Smooth muscle cell of the brain vasculature (primary cell): ENCODE measurements at regions not wholly inside any gene's neighbourhood (a gene's known extent, or its start where the extent isn't known, plus 50 kb on each side); places are given as distances from the start of the nearest gene placed in this dataset.

Experiments
- DNase-seq: peaks from one replicate; pipeline ENCODE4 v3.0.0-alpha.2; 2012; ENCODE audit warnings: low read depth, low spot score

DNA sequence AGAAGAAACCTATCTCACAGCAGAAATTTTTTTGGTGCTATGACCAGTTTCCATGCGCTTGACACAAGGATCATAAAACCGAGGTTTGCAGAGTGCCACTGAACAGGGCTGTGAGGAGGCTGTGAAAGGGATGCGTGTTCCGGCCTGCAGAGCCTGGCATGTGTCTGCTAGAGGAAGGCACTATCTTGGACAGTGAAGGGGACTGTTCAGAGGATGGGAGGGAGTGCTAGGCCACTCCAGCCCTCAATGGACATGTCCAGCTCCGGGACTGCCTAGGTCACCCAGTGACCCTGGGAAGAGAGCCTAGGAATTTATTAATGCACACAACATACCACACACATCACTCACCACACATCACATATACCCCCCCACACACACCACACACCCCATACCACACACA, 275.9 kb downstream of the GADD45G start:
- no peak for DNase-seq

DNA sequence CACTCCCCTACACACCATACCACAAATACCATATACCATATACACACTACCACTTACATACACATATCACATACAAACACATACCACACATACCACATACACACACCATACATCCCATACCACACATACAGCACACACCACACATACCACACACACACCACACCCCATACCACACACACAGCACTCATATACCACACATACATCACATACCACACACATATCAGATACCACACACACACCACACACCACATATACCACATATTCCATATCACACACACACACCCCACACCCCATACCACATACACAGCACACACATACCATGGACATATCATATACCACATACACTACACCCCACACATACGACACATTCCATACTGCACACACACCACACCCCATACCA, 276.6 kb downstream of the GADD45G start:
- DNase-seq = no peak

DNA sequence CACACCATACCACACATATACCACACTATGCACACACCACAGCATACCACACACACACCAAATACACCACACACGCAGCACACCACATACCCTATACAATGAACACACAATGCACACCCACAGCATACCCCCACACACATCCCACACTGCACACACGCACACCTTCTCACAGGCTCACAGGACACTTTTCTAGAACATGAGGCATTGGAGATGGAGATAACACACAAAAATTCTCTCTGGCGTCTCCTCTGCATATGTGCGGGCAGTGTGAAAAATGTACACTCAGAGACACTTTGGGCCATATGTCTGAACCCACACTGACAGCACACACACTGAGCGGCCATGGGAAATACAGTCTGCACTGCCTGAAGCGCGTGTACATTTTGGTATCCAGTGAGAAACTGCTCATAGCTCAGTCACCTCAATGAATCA, 278.1 kb downstream of the GADD45G start:
- no peak for DNase-seq

DNA sequence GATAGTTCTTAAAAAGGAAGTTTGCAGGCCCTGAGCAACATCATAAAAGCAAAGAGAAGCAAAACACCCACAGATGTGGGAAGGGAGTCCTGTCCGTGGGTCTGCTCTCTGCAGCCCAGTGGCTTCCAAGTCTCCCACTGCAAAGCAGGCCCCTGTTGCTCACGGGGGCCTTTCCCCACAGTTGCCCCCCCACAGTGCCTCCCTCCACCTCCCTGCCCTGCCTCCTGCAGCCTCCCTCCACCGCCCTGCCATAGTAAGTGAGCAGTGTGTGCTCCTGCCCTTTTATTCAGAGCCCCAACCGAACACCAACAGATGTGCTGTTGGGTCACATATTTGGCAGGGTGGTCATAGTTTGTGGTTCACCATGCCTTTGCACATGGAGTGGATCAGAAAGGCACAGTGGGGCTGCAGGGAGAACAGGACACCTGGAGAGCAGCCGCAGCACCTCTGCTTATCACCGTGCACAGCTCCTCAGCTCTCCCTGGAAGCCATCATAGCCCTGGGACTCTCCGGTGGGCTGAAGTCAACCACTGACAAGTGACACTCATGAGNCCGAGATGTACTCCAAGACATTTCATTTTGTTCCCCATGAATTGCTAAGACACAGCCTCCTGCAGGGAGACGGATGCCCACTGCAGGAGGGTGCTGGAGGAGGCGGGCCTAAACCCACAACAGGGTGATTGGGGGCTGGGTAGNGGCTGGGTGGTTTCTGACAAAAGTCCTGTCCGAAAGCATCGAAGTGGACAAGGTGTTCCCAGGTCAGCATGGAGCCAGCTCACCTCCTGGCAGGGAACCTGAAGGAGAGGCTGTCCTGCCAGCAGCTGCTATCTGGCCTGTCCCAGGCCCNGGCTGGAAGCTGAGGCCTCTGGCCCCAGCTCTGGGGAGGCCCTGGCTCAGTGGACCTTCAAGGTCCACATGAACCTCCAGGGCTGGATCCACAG, 278.9 kb downstream of the GADD45G start:
- DNase-seq = no peak

DNA sequence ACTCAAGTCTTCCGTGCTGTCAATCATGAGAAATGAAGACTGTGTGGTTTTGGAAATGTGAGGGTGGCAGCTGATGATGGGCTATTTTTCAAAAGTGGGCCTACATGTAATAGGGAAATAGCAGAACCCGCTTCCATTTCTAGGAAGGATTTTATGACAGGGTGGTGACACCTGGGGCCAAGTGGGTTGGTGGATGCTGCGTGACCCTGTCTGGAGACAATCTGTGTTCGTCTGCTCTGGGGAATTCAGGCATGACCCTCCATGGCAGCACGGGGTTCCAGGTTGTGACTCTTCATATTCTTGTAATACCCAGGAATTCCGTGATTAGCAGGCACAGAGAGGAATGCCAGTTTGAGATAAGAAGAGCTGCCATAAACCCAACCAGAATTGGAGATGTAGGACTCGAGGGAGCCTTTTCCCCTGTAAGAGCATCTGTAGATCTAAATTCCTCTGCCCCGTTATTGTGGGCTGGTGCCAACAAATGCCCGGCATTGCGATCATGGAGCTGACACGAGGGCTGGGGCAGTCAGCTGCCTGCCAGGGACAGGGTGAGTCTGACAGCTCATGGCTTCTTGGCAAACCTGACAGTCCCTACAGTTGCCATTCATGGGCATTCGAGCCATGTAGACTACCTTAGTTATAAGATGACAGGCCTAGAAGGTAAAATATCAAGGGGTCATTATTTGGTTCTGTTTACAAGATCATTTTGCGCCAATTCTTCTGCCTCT, 279.7 kb downstream of the GADD45G start:
- no peak for DNase-seq

DNA sequence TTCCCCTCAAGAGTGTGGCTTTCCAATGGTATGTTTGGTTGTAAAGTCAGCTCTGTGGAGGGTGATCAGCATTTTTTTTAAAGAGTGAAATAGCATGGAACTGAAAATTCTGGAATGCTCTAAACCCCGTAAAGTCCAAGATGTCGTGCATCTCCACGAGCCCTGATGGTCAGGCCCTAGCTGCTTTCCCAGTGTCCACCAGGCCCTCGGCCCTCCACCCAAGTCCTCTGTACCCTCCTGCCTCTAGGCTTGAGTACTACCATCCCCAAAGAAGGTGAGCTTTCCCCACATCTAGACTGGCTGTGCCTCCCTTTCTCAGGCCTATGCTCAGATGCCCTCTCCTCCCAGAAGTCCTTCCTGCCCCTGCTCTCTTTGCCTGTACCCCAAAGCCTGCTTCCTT, 280.3 kb downstream of the GADD45G start:
- no peak for DNase-seq

DNA sequence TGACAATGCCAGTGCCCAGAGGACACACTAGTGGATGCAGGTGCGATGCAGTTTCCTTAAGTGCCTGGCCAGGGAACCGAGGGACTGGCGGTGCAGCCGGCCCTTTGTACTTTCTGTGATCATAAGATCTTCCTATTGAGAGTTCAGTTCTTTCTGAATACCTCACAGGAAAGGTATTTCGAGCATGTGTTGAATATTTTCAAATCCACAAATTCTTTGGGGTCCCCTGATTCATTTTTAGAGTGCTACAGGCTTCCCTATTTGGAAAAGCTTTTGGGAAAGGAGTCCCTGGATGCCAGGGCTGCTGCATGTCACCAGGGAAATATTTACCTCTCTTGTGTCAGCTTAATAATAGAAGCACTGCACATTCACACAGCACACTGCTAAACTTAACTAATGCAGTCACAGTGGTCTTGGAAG, 281.5 kb downstream of the GADD45G start:
- DNase-seq = no peak

DNA sequence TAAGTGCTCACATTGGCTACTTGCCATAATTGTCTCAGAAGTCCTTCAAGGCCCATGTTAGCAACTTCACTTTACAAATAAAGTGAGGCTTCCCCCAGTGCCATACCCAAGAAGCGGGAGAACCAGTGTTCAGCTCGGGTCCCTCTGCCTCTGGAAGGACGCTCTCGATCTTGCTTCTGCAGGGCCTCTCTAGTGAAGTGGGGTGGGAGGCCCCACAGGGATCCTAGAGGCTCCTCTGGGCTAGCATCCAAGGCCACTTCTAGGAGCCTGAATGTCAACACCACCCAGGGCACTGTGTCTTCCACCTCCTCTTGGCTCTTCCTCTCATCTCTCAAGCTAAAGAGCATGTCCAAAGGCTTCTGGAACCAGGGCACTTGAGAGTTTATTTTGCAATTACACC, 282.5 kb downstream of the GADD45G start:
- no peak for DNase-seq

DNA sequence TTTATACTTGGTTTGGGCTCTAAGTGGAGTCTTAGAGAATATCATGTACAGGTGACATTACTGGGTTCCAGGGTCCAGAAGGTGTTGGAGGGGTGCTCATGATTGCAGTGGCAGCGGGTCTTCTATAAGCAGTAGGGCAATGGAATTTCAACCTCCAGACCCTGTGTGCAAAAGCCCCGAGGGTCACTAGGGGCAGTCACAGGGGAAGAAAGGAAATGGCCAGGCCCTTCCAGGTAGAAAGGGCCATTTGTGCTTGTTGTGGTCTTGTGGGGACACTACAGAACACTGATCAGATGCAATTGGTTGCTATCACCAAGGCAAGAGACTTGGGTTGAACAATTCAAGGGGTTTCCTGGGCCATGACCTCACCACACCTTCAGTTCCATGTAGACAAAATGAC, 283.4 kb downstream of the GADD45G start:
- no peak for DNase-seq

DNA sequence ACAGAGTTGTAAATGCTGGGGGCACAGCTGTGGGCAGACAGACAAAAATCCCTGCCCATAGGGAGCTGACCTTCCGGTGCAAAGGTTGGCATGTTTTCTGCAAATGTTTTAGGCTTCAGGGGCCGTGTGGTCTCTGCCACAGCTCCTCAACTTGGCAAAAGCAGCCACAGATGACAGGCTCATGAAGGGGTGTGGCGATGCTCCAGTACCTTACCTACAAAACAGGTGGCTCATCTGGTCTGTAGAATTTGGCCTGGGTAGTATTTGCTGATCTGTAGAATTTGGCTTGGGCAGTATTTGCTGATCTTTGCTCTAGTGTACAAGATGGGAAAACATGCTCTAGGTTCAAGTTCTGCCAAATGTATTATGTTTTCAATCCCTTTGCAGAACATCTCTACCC, 283.9 kb downstream of the GADD45G start:
- DNase-seq = no peak

DNA sequence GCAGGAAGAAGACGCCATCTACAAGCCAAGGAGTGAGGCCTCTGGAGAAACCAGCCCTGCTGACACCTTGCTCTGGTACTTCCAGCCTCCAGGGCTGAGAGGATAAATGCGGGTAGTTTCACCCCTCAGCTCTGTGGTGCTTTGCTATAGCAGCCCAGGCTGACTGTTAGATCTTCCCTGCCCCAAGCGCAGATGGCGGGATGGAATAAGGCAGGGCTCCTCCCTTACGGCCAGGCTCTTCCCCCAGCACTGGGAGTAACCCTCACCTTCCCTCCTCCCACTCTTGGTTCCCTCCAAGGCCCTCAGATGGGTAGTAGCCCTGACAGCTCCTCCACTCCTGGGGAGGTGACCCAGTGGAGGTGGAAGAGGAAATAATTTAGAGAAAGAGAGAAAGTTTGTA, 285.1 kb downstream of the GADD45G start:
- no peak for DNase-seq

DNA sequence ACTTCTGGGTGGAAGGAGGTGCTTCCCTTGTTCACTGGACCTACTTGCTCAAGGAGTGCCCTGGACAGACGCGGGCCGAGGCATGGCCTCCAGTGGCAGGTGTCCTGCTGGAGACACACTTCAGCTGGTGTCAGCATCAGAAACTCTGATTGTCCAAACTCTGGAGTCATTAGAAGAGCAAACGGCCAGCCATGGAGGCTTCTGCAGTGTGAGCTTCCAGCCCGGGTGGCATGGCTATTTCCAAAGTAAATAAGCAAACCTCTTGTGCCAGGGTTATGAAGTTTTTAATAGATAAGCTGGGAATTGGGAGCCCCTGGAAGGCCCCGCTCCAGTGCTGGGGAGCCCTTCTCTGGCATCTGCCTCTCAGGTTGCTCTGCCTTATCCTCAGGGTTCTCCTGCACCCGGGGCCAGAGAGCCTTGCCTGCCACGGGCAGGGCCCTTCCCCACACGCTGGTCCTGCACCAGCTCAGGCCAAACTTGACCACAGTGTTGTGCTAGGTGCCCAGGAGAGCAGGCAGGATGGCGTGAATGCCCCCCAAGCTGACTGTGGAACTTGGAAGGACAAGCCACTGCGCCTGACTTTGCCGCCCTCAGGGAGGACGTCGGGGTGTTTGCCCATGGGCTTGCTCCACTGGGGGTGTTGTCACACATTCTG, 285.6 kb downstream of the GADD45G start:
- DNase-seq = no peak

DNA sequence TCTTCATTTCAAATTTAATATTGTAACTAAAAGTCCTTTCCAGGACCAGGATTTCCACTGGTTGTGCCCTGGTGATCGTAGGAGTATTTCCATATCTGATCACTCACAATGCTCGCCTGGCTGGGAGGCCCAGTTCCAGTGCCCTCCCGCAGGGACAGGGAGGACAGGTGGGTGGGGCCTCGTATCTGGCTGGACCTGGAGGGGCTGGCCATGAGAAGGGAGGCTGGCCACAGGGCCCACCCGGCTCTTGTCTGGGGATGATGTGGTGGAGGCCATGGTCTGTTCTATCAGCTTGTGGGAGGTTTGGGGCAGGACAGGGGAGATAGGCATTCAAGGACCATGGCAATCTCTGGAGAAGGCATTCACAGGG, 286.4 kb downstream of the GADD45G start:
- no peak for DNase-seq

DNA sequence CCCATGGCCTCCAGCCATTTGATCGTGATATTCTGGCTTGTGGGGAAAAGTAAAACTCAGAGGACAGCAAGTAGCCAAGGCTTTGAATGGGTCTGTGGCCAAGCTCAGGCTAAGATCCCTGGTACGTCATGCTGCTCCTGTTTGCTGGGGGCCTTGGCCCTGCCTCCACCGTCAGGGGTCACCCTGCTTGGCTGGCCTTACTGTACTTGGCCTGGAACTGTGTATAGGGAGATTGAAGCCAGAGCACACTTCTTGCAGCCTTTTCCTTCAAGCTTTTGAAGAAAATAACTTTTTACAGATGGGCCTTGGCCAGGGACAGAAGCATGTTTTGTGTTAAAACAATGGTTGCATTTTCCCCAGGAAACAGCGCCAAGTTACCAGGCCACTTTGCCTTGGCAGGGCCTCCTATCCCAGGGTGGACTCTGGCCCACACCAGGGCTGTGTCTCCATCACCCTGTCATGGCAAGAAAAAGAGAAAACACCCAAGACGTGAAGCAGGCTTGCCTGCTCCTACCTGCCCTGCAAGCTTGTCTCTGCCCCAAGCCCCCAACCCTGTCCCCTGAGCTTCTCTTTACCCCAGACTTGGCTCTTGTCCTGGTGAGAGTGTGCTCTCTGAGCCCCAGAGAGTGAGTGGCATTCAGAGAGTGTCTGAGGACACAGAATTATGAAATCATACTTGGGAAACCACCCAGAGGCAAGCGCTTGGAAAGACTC, 286.9 kb downstream of the GADD45G start:
- no peak for DNase-seq

DNA sequence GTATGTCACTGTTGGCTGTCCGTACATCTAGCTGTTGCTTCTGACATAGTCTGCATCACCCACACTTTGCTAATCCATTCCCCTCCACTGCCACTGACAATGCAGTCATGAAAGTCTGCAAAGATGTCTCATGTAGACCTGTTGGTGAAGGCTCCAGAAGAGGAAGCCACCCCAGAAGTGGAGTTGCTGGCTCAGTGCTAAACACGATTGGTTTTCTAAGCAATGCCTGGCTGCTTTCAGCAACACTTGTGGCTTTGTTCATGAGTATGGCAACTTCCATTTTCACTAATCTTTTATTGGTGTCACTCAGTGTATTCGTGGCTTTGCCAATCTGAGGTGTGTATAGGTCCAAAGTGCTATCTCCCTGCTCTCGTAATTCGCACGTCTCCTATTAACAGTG, 288.1 kb downstream of the GADD45G start:
- no peak for DNase-seq

DNA sequence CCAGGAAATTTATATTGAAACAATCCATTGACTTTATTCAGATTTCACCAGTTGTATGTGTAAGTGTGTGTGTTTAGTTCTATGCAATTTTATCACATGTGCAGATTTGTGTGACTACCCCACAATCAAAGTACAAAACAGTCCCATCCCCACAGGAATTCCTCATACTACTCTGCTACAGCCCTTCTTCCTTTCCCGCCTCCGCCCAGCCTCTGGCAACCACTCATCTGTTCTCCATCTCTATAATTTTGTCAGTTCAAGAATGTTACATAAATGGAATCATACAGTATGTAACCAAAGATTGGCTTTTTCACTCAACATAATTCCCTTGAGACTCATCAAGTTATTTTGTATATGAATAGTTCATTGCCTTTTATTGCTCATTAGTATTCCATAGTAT, 289.1 kb downstream of the GADD45G start:
- DNase-seq = no peak

DNA sequence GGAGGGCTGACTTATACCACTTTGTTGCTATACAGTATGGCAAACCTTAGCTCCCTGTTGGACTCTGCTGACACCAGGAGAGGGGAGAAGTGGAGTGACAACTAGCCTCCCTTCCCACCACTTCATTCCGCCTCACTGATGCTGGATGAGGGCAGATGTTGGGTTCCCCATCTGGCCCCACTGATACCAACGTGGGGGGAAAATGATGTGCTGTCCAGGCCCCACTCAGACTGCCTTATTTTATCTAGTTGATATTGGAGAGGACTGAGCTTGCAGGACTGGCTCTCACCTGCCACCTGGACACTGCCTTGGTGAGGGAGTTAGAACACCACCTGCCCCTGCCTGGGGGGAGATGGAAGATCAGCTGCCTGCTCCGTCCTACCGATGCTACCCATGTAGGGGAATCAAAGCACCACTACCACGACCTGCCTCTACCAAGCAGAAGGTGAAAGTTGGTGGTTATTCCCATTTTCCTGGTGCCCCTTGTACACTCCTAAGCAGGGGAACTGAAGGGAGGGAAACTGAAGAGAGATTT, 292.1 kb downstream of the GADD45G start:
- no peak for DNase-seq

DNA sequence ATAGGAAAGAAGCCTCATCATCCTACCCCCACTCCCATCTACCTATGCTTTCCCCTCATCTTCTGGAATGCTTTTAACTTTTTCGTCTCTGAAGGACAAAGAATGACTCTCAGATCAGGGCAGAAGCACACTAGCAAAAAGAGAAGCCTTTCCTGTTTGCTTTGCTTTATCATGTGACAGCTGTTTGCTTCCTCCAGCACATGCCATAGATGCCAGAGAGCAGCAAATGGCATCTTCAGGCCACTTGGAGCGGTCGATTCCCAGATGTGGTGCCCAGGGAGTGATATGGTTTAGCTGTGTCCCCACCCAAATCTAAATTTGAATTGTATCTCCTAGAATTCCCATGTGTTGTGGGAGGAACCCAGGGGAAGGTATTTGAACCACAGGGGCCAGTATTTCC, 294.8 kb downstream of the GADD45G start:
- DNase-seq = no peak

DNA sequence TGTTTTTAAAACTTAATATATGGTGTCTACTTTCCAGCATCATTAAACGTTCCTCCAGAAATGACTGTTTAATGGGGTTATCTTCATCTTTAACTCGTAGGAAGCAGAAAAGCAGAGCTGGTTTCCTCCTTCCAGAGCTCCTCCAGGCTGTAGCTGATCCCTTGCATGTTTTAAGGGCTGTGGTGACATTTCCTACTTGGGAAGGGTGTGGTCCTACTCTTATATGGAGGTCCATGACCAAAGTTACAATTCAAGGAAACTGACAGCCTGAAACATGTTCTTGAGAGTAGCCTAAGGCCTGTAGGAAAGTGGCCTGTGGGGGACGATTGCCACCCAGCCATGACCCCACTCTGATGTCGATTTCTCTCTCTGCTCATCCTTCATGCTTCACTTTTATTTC, 297.1 kb downstream of the GADD45G start:
- DNase-seq = no peak

DNA sequence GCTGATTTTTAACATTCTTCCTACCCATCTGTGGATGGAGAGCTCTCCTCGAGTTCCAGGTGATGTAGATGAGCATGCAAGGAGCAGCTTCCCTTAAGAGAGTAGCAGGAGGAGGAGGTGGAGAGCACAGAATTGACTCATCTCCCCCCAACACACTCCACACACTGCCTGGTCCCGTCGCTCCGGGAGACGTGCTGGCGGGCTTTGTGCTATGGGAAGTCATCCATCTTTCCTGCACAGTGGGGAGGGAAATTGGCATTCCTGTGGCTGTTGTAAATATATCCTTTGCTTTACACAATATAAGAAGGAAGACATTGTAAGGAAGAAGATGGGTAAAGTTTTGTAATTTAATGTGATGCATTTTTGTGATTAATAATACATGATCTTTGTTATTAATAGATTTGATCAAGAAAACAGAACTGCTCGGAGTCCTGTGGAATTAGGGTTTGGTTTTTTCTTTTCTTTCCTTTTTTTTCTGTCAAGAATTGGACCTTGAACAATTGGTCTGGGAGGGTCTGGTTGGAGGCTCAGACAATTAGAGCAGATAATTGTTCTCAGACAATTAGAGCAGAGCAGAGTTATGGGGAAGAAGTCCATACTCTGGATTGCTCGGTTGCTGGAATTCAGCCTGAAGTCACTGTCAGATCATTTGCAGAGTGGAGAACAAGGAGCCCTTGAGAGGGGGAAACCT, 297.8 kb downstream of the GADD45G start:
- DNase-seq = no peak

DNA sequence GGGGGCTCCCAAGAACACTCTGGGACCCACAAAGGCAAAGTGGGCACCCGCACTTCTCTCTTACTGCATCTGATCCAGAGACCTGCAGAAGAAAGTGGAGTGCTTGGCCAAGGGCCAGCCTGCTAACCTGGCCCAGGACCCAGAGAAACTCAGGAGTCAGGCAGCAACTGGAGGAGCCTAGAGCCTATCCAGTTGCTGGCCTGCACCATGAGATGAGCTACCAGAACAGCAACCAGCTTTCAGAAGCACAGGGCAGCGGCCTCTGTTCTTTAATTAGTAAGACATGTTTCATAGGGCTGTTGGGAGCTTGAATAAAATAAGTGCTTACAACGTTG, 298.3 kb downstream of the GADD45G start:
- no peak for DNase-seq
